Right lobe of liver (tissue), 4 donors: ENCODE measurements at regions not wholly inside any gene's neighbourhood (a gene's known extent, or its start where the extent isn't known, plus 50 kb on each side); places are given as distances from the start of the nearest gene placed in this dataset.

Experiments used
- POLR2A ChIP-seq: fragments of 450-650 bp; IDR thresholded peaks from one replicate; pipeline ENCODE4 v1.6.1; 2017; ENCODE audit warnings: antibody characterized with exemption, mild to moderate bottlenecking
- TF ChIP-seq, protein P1 (sequence below), 4 donors: fragments of 200-600 bp in 3 of 4; fragments of 450-650 bp in 1 of 4; IDR thresholded peaks; one replicate each; pipeline versions ENCODE4 v1.5.1 to v1.8.0; 2016 to 2022; ENCODE audit warnings: antibody characterized with exemption in 4 of 4, mild to moderate bottlenecking in 2 of 4
- donor health status: DM: no; HTN: no; CAD: no.
- donor health status: DM: no; HTN: no; CAD: no.
- donor health status: DM: no; HTN: yes; CAD: no.

DNA sequence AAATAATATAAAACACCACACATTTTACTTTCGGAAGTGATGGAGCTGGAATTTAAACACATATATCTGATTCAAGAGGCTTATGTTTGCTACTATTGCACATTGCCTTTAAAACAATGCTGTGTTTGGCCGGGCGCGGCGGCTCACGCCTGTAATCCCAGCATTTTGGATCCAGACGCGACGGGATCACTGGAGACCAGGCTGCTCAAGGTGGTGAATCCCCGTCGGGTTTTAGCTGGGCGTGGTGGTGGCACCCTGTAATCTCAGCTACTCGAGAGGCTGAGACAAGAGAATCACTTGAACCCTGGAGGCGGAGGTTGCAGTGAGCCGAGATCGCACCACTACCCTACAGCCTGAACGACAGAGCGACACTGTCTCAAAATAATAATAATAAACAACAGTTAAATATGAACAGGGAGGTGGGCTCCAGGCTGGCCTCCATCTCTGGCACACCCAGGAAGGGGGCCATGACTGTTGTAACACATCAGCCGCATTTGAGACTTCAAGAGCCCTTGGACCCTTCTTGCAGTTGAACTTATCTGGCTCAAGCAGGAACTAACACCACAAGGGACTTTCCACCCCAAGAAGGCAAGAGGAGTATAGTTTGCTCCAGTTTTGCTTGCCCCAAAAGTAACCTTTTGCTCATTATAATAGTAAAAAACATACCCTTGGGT, 127.1 kb upstream of the ZNF184 start:
- TF ChIP-seq POLR2A = no peak
- TF ChIP-seq, protein P1, sequence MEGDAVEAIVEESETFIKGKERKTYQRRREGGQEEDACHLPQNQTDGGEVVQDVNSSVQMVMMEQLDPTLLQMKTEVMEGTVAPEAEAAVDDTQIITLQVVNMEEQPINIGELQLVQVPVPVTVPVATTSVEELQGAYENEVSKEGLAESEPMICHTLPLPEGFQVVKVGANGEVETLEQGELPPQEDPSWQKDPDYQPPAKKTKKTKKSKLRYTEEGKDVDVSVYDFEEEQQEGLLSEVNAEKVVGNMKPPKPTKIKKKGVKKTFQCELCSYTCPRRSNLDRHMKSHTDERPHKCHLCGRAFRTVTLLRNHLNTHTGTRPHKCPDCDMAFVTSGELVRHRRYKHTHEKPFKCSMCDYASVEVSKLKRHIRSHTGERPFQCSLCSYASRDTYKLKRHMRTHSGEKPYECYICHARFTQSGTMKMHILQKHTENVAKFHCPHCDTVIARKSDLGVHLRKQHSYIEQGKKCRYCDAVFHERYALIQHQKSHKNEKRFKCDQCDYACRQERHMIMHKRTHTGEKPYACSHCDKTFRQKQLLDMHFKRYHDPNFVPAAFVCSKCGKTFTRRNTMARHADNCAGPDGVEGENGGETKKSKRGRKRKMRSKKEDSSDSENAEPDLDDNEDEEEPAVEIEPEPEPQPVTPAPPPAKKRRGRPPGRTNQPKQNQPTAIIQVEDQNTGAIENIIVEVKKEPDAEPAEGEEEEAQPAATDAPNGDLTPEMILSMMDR (IDR thresholded peaks at IDR 0.05) = no peak
